ENCODE measurements at regions not wholly inside any gene's neighbourhood (a gene's known extent, or its start where the extent isn't known, plus 50 kb on each side); places are given as distances from the start of the nearest gene placed in this dataset.

DNA sequence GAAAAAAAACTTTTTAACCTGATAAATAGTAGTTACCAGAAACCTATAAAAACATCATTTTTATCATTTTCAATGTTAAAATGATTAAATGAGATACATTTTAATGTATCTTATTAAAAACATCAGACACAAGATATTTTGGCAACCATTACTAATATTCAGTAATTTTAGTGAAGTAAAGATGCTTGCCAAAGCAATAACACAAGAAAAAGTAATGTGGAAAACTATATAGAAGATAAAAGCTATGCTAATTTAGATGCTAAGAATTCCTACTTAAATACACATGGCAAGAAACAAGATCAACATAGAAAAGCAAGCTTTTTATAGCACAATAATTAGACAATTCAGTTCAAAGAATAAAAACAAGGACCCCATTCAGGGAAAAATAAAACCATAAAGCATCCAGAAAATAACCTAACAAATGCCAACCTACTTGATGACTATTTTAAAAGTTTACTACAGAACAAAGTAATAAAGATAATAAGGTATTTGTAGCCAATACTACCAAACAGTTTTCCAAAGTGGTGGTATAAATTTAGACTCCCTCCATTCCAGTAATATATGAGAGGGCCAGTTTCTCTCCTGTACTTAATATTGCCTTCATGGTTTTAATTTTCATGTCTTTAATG, 489.5 kb downstream of the CDH2 start:
- ATAC-seq, result no peak

DNA sequence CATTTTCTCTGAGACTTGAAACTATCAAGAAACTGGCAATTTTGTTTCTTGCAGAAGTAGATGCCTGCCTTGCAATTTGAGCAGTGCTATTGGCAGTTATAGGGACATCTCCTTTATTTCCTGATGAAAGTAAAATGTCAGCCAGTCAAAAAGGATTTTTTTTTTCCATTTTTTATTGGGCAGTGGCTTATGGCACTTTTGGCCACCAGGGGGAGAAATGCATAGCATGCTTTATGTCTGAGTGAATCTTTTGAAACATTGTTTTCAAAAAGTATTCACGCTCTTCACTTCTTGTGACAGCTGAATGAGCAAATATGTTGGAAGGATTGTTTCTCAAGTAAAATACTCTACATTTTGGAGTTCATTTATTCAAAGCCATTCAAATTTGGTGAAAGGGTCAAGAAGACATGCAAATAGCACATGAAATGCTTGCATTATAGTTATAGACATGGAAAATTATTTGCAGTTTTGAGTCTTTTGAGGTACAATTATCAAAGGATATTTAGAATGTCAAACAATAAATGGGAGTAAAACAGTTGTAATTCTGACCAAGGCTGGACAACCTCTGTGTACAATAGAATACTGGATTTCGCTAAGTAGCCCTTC, 491.0 kb downstream of the CDH2 start:
- ATAC-seq, result no peak

DNA sequence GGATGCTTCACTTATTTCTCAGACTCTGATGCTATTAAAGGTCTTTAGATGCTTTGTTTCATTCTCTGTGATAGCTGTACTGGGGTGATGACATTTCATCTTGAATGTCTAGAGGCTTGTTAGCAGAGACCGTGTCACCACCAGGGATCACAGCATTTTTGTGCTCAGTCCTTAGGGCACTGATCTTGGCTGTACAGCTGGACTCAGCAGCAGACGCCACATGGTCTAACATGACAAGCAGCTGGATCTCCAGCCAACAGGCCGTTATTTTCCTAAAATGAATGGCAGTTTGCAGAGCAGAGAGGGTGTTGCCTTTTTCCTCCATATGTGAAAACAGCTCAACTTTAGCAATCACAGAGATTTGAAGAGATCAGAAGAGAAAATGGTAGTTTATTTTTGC, 491.8 kb downstream of the CDH2 start:
- no peak for ATAC-seq

DNA sequence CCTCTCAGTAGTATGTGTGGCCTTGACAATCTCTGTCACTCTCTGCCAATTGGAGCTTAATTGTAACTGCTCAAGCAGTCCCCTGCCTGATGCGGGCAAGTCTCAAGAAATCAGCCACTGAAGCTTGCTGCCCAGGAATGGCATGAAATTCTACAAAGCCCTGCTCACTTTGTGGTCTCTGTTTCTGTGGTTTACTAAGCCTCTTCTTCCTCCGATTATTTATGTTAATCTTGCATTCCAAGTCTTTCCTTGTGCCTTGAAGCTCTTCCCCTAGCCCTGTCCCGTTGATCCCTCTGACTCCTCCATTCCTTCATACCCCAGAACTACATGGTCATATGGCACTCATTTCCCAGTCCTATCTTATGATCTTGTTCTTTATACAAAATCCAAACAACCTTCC, 489.3 kb upstream of the CHST9 start:
- no peak for ATAC-seq

DNA sequence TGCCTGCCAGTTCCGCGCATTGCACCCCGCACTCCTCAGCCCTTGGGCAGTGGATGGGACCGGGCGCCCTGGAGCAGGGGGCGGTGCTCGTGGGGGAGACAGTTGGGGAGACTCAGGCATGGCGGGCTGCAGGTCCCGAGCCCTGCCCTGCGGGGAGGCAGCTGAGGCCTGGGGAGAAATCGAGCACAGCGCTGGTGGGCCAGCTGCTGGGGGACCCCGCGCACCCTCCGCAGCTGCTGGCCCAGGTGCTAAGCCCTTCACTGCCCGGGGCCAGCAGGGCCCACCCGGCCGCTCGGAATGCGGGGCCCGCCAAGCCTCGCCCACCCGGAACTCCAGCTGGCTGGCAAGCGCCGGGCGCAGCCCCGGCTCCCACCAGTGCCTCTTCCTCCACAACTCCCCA, 488.8 kb upstream of the CHST9 start:
- no peak for ATAC-seq

DNA sequence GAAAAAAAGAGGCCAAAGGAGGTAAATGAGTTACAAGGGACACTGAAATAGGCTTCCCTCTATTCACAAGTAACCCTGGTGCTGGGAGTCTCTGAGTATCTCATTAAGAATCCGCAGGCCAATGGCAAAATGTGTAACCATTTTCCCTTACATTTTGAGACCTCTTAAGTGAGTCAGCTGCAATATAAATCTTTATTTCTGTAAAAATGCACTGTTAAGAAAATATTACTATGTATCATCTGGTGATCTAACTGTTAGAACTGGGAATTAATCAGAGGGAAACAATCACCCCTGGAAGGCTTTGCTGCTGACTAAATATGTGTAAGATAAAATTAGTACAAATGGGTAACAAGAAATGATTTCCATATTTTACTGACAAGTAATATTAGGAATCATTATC, 483.1 kb upstream of the CHST9 start:
- ATAC-seq, result no peak

DNA sequence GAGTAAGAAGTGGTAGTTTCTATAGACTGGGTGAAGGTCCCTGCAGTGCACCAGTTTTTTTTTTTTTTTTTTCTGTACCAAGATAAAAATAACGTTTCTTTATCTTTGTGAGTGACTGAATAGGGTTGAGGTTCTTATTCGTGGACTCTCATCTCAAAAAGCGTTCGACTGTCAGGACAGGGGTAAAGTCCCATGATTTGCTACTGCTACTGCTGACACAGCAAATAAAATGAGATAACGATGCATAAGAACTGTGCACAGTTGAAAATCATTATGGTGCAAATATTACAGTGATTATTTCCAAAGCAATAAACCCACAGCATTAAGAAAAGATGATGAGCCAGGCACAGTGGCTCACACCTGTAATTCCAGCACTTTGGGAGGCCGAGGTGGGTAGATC, 482.0 kb upstream of the CHST9 start:
- no peak for ATAC-seq

DNA sequence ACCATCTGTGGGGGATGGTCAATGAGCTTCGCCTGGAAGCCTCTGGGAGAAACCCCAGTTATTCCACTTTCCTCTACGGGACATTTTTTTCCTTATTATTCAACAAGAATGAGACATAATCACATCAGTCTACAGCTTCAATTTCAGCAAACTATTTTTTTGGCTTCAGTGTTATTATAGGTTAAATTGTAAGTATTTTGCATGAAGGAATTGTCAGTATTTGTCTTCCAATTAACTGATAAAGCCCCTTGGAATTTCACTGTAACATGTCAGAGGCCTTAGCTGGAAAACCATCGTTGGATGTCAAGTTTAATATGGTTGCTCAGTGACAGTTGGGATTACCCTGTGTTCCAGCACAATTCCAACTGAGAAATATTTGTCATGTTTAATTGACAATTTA, 480.9 kb upstream of the CHST9 start:
- no peak for ATAC-seq

DNA sequence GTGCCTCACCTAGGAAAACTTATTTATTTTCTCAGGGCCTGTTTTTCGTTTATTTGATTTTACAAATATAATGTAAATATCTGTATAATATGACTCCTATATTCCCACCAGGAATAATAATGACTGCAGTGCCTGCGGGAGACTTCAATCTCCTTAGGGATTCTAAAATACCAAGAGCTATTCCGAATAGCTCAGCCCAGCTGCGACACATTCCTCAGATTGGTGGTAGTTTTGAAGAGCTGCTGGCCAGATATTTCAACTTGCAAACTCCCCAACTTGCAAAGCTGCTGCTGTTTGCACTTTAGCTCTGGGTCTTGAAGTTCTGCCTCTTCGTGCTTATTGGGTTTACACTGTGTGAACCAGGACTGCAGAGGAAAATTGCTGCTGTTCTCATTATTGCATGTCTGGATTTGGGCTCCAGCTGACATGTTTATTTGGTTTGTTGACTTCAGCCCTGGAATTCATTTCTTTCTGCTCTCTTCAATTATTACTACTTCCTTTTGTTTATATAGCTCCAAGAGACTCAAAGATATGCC, 480.2 kb upstream of the CHST9 start:
- no peak for ATAC-seq

DNA sequence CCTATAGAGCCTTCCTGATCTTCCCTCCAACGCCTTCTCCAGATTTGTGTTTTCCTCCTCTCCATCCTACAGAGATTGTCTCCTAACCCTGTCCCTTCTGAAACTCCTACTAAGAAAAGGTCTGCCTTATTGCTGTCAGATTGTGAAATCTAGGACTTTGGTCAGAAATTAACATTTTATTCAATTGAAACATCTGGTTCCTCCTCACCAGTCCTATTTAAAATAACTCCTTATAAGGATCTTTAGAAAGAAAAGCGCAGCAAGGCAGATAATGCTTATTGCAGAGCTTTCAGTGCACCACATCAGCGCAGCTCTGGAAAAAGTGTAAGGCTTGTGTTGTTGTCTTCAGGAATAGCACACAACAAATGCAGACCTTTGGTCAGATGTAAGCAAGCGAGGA, 477.8 kb upstream of the CHST9 start:
- no peak for ATAC-seq

DNA sequence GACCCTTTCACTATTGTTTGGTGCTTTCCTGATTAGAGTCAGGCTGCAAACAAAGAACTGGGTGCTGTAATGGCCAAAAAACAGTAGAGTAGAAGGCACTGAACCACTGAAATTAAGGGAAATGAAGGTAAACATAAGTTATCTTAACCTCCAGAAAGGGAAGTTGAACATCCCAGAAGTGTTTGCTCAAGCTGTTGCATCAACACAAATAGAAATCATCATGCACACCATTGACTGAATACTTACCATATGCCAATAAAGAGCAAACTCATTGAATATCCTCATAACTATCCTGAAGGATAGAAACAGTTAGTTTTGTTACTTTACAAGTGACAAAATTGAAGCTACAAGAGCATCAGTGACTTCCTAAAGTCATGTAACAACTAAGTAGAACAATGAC, 477.4 kb upstream of the CHST9 start:
- no peak for ATAC-seq

DNA sequence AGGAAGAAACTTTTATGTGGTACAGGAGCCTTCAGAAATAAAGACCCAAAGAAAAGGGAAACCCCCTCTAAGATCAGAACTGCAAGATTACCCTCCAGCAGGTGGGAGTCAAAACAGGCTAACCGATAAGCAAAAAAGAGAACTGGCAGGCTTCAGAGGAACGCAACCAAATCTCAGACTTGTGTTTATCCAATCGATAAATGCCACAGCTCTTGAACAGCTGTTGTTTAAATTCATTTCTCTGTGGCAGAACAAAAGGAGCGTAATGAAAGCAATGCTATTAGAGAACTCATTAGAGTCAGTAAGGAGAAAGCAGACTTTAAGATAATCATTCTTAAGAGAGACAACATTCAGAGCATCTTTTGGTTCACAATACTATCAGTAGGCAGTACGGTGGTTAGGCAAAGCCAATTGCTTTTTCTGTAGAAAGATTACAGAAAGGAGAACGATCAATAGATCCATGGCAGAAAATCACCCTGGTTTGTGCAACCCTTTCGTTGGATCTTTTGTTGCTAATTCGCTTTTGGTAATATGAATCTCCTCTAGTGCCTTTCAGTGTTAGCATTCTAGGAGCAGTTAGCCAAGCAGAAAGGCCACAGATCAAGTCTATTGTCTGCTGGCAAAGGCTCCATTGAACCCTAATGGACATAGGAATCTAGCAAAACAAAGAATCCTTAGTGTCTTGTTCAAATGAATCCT, 476.4 kb upstream of the CHST9 start:
- no peak for ATAC-seq

DNA sequence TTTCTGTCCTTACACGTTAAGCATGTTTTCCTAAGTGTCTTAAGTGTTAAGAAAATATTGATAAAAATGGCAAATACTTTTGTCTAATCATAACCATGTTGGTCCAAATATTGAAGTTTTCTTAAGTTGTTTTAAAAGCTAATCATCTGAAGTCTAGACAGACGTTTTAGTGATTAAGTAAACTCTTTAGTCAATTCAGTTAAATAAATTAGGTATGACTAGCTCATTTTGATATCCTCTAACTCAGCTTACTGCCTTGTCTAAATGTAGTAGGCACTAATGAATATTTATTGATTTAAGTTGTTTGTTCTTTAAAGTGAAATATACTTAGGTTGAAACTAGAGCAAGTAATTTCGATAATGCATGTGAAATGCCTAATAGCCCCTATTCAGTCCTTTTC, 471.8 kb upstream of the CHST9 start:
- no peak for ATAC-seq

DNA sequence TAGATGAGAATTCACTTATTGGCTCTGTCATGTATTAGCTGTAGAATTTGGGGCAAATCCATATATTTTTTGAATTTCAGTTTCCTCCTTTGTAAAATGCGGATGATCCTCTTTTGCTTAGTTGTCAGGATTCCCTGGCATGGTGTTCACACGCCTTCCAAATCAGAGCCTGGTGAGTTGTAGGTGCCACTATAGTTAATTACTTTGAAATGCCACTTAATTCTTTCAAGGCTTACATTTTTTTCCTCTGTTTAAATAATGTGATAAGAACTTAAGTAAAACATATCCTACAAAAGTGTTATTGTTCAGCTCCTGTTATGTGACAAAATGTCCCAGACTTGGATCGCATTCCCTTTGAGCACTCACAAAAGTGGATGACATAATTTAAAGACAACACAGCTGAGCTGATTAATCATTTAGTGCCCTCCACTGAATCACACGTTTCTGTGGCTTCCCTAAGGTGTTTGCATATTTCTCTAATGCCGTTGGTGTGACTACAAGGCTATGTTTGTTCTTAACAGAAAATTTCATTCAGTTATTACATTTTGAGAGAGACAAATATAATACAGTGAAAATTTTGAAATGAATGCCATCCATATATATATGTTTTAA, 471.2 kb upstream of the CHST9 start:
- ATAC-seq, result no peak

DNA sequence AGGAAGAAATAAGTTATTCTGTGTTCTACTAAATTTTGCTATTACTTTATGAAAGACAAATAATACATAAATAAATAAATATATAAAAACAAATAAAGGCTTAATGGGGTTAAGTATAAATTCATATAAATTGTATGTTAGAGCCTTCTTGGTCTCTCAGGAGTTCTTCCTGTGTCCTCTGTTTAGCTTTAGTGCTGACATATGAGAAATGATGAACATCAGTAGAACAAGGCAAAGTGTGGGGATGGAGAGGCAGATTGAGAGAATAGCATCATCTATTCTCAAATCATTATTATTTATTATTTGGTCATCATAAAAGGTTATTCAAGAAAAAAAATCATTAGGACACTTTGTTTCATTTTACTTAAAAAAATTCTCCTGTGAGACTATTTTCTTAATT, 468.1 kb upstream of the CHST9 start:
- ATAC-seq, result no peak

DNA sequence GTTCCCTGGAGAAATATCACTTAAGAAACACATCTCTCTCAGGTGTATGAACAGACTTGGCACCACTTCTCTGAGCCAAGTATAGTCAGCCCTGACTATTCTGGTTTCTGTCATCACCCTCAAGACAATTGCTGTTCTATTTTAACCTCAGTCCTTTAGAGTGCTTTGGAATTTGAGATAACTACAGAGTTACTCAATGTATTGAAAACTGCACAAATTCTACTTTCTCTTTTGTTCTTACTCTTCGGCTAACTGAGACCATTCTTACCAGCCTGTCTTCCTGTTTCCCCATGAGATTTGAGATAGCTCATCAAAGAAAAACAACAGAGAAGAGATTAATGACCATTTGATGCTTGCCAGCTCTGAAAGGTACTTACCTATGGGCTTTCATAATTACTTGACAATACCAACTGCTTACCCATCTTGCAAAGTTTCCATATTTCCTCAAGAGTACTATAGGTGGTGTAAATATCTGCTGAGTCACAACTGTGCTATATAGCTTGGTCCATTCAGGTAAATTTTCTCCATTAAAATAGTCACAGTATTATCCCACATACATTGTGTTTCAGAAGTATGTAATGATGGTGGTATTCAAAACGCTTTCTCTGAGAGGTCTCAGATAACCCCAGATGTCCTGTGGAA, 467.5 kb upstream of the CHST9 start:
- ATAC-seq, result no peak

DNA sequence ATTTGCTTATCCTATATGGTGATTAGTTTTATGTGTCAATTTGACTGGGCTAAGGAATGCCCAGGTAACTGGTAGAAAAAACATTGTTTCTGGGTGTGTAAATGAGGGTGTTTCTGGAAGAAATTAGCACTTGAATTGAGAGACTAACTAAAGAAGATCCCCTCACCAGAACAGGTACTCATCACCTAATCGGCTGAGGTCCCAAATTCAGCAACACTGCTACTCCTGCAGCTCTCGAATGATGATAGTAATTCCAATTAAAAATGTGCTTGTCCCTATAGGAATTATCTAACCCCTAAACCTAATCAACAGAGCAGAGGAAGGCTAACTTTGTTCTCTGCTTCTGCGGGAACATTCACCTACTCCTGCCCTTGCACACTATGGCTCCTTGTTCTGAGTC, 464.5 kb upstream of the CHST9 start:
- no peak for ATAC-seq

DNA sequence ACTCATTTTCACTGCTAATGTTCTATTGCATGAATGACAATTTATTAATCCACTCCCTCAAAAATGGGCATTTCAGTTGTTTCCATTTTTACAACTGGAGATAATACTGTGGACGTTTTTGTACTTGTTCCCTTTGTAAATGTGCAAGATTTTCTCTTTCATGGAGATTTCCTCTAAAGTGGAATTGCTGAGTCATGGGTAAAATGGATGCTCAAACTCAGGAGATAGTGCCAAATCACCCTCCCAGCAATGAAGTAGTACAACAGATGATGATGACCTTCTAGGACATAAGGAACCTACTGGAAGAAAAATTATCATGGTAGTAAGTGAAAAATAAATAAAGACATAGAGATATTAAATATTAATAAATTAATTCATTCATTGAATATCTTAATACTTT, 460.8 kb upstream of the CHST9 start:
- ATAC-seq, result no peak

DNA sequence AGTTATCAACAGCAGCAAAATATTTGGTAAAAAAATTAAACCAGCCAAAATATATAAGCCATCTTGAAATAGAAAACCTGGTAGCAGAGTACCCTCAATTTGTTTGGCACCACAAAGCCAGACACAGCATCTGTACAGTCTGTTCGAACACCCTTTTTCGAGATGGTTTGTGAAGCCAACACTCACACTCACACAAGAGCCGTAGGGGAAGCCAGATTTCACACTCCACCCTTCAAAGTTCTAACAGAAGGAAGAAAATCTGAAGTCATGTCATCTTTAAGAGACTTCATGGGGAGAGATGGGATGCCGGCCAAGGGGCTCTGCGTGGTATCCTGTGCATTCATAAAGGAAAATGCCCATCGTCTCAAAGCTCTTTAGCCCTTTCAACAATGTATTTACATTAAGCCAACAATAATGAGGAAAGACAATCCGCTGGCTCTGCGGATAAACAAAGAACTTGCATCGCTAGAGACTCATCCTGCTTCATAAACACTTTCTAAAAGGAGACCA, 451.5 kb upstream of the CHST9 start:
- ATAC-seq, result no peak

DNA sequence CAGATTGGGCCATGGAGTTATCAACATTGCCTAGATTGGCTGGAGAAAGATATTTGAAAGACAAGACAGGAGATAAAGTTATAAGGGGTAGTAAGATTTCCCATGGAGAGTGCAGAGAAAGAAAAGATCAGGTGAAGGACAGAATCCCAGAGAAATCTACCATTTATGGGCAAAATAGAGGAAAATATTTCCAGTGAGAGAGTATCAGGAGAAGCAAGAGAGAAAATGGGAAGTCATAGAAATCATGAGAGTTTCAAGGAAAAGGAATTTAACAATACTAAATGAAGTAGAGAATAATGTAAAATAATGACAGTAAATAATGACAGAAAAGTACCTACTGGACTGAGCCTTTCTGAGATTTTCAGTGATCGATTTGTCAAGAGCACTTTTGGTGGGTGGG, 447.6 kb upstream of the CHST9 start:
- no peak for ATAC-seq

DNA sequence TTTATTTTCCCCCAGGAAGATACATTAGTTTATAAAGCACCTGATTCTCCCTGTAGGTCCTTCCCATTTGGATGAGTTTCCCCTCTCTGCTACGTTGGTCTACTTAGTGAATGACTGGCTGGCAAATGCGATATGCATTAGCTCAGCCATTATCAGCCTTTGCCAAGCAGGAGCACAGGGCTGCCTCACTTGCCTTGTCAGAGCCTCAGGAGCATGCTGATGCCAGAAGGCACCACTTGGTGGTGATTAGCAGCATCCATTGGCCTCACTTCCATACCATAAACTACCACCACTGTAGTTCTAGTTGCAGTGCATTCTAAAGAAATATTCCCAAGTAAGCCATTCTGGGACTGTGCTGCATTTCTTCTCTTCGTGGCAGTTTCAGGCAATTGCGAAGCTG, 442.8 kb upstream of the CHST9 start:
- no peak for ATAC-seq

DNA sequence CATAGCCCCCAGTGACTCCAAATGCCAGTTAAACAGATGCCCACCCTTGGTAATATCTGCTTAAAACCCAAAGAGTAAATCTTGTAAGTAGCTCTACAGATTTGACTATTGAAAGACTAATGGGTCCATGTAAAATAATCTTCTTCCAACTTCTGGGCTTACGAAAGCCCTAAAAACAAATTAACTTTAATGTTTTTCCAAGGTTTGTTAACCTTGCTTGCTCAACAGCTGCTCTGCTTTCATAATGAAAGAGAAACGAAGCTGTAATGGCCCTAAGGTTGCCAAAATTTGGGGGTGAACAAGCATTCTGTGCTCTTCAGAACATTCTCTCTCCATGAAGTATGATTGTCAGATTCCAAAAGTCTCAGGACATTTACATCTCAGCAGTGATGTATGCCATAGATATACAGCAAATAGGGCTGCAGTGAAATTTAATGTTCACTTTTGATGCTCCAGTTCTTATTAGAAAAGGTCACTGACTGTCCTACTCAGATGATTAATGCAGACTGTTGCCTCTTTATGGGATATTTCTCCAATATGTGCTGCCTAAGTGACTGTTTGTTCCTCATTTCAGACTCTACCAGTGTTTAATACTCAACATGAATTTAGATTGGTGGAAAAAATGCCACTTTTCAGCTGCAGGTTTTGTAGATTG, 436.3 kb upstream of the CHST9 start:
- no peak for ATAC-seq

DNA sequence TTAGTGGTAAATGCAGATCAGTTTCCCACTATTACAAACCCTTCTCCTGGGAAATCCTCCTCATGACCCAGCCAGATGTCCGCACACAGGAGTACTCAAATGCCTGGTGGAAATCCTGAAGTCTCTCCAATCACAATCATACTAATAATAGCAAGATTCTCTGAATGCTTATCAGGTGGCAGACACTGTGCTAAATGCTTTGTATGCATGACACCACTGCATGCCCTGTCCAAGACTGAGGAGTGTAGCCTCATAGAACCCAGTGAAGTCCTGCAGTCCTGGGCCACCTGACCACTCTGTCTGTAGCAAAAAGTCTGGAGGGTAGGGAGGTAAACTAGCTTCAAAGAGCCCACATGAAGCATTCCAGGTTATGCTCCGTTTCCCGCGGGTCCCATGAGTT, 434.8 kb upstream of the CHST9 start:
- ATAC-seq, result no peak
